Memory B cell (primary cell): ENCODE measurements at regions not wholly inside any gene's neighbourhood (a gene's known extent, or its start where the extent isn't known, plus 50 kb on each side); places are given as distances from the start of the nearest gene placed in this dataset.

Experiments used
- ATAC-seq: fragments of 150-1000 bp; cut with Tn5 transposase; 2 replicates; pipeline ENCODE4 v1.10.0; 2021; ENCODE audit warnings: low read depth, mild to moderate bottlenecking, moderate library complexity
- DNase-seq, 2 donors: peaks; one replicate each; pipeline ENCODE4 v3.0.0; 2022; ENCODE audit warnings: low spot score in 2 of 2
- H3K27ac Mint-ChIP-seq: one replicate; pipeline ENCODE4 v1.8.0; 2022; ENCODE audit warnings: mild to moderate bottlenecking, moderate library complexity, mixed read lengths
- H3K27me3 Mint-ChIP-seq: one replicate; pipeline ENCODE4 v1.8.0; 2022; ENCODE audit warnings: mixed read lengths
- H3K36me3 Mint-ChIP-seq: one replicate; pipeline ENCODE4 v1.8.0; 2022; ENCODE audit warnings: mild to moderate bottlenecking, mixed read lengths
- H3K4me1 Mint-ChIP-seq: one replicate; pipeline ENCODE4 v1.8.0; 2022; ENCODE audit warnings: mixed read lengths
- H3K4me3 Mint-ChIP-seq: one replicate; pipeline ENCODE4 v1.8.0; 2022; ENCODE audit warnings: mild to moderate bottlenecking, moderate library complexity, mixed read lengths
- H3K9me3 Mint-ChIP-seq: one replicate; pipeline ENCODE4 v1.8.0; 2022; ENCODE audit warnings: mixed read lengths

GRCh38 chr3:66851894-66852613 is 146.1 kb upstream of the KBTBD8 start:
- DNase-seq: no peak
- Mint-ChIP-seq H3K27ac (no peak overlapping the region), H3K27me3 (peaks cover 1% of the 10 kb centered on the region), H3K9me3 (peaks cover under 1% of the 10 kb centered on the region), H3K4me1 (peaks cover 9% of the 10 kb centered on the region), H3K4me3 (no peak overlapping the region), H3K36me3 (no peaks in the 10 kb centered on the region)
- ATAC-seq: no peak

- H3K27ac Mint-ChIP-seq: no peak overlapping the region
- H3K36me3 Mint-ChIP-seq: no peaks in the 10 kb centered on the region
- ATAC-seq: no peak
- peaks cover 1% of the 10 kb centered on the region for H3K27me3 Mint-ChIP-seq
- peaks cover 9% of the 10 kb centered on the region for H3K4me1 Mint-ChIP-seq
- H3K9me3 Mint-ChIP-seq: no peaks in the 10 kb centered on the region
- no peak for DNase-seq
- no peak overlapping the region for H3K4me3 Mint-ChIP-seq
Observed at GRCh38 chr3:66854601-66855151, 143.4 kb upstream of the KBTBD8 start.

GRCh38 chr3:66856533-66856932 is 141.6 kb upstream of the KBTBD8 start:
- peak in 1 of 2 donors; percentile 11 for DNase-seq
- Mint-ChIP-seq H3K4me1 (peaks cover 9% of the 10 kb centered on the region), H3K27ac (no peak overlapping the region), H3K4me3 (no peak overlapping the region), H3K36me3 (no peaks in the 10 kb centered on the region), H3K9me3 (no peaks in the 10 kb centered on the region), H3K27me3 (peaks cover 1% of the 10 kb centered on the region)
- ATAC-seq: peak; percentile 90

- H3K4me3 Mint-ChIP-seq: no peak overlapping the region
- ATAC-seq: no peak
- DNase-seq: no peak
- H3K9me3 Mint-ChIP-seq: peaks cover 1% of the 10 kb centered on the region
- H3K4me1 Mint-ChIP-seq: peaks cover 9% of the 10 kb centered on the region
- H3K27me3 Mint-ChIP-seq: peaks cover 1% of the 10 kb centered on the region
- H3K27ac Mint-ChIP-seq: no peak overlapping the region
- no peaks in the 10 kb centered on the region for H3K36me3 Mint-ChIP-seq
Observed at GRCh38 chr3:66858656-66859381, 139.3 kb upstream of the KBTBD8 start.

GRCh38 chr3:66860771-66861170 is 137.3 kb upstream of the KBTBD8 start:
- Mint-ChIP-seq H3K4me1 (peaks cover 9% of the 10 kb centered on the region), H3K27ac (no peak overlapping the region), H3K4me3 (no peak overlapping the region), H3K36me3 (no peaks in the 10 kb centered on the region), H3K27me3 (no peaks in the 10 kb centered on the region), H3K9me3 (peaks cover 1% of the 10 kb centered on the region)
- no peak for DNase-seq
- ATAC-seq: no peak

GRCh38 chr3:66863205-66864111 is 134.6 kb upstream of the KBTBD8 start:
- H3K27ac Mint-ChIP-seq: no peak overlapping the region
- peaks cover 1% of the 10 kb centered on the region for H3K9me3 Mint-ChIP-seq
- no peaks in the 10 kb centered on the region for H3K4me1 Mint-ChIP-seq
- no peak for DNase-seq
- H3K27me3 Mint-ChIP-seq: no peaks in the 10 kb centered on the region
- no peak overlapping the region for H3K4me3 Mint-ChIP-seq
- ATAC-seq: no peak
- H3K36me3 Mint-ChIP-seq: no peaks in the 10 kb centered on the region

- peaks cover 3% of the 10 kb centered on the region for H3K27me3 Mint-ChIP-seq
- no peak overlapping the region for H3K27ac Mint-ChIP-seq
- ATAC-seq: no peak
- DNase-seq: no peak
- H3K4me1 Mint-ChIP-seq: no peaks in the 10 kb centered on the region
- H3K4me3 Mint-ChIP-seq: no peak overlapping the region
- peaks cover 2% of the 10 kb centered on the region for H3K36me3 Mint-ChIP-seq
- H3K9me3 Mint-ChIP-seq: peaks cover 4% of the 10 kb centered on the region
Observed at GRCh38 chr3:66884659-66885058, 113.4 kb upstream of the KBTBD8 start.

GRCh38 chr3:66885326-66886000 is 112.6 kb upstream of the KBTBD8 start:
- Mint-ChIP-seq H3K4me1 (peaks cover 3% of the 10 kb centered on the region), H3K36me3 (peaks cover 3% of the 10 kb centered on the region), H3K27ac (no peak overlapping the region), H3K27me3 (peaks cover 6% of the 10 kb centered on the region), H3K4me3 (no peak overlapping the region), H3K9me3 (peaks cover 4% of the 10 kb centered on the region)
- ATAC-seq: no peak
- no peak for DNase-seq

GRCh38 chr3:66889750-66890494 is 108.2 kb upstream of the KBTBD8 start:
- Mint-ChIP-seq H3K9me3 (peaks cover 5% of the 10 kb centered on the region), H3K4me3 (no peak overlapping the region), H3K27ac (no peak overlapping the region), H3K36me3 (peaks cover 6% of the 10 kb centered on the region), H3K27me3 (peaks cover 4% of the 10 kb centered on the region), H3K4me1 (peaks cover 3% of the 10 kb centered on the region)
- DNase-seq (no peak), ATAC-seq (no peak)

- DNase-seq (no peak), ATAC-seq (no peak)
- Mint-ChIP-seq H3K27ac (no peak overlapping the region), H3K36me3 (peaks cover 11% of the 10 kb centered on the region), H3K4me1 (no peaks in the 10 kb centered on the region), H3K4me3 (no peak overlapping the region), H3K27me3 (peaks cover 3% of the 10 kb centered on the region), H3K9me3 (peaks cover 35% of the 10 kb centered on the region)
Observed at GRCh38 chr3:66898155-66898554, 100.0 kb upstream of the KBTBD8 start.

GRCh38 chr3:66904336-66904735 is 93.8 kb upstream of the KBTBD8 start:
- DNase-seq: no peak
- ATAC-seq: no peak
- Mint-ChIP-seq H3K4me1 (no peaks in the 10 kb centered on the region), H3K27me3 (peaks cover 8% of the 10 kb centered on the region), H3K27ac (no peak overlapping the region), H3K9me3 (peaks cover 16% of the 10 kb centered on the region), H3K4me3 (no peak overlapping the region), H3K36me3 (peaks cover 2% of the 10 kb centered on the region)

GRCh38 chr3:66904831-66905493 is 93.1 kb upstream of the KBTBD8 start:
- H3K27ac Mint-ChIP-seq: no peak overlapping the region

More at GRCh38 chr3:66904831-66905493, 93.1 kb upstream of the KBTBD8 start:
- no peak for DNase-seq
- H3K36me3 Mint-ChIP-seq: peaks cover 2% of the 10 kb centered on the region
- peaks cover 14% of the 10 kb centered on the region for H3K9me3 Mint-ChIP-seq
- H3K27me3 Mint-ChIP-seq: peaks cover 8% of the 10 kb centered on the region
- no peak overlapping the region for H3K4me3 Mint-ChIP-seq
- ATAC-seq: no peak
- H3K4me1 Mint-ChIP-seq: no peaks in the 10 kb centered on the region
